ENCODE measurements at regions not wholly inside any gene's neighbourhood (a gene's known extent, or its start where the extent isn't known, plus 50 kb on each side); places are given as distances from the start of the nearest gene placed in this dataset.

DNA sequence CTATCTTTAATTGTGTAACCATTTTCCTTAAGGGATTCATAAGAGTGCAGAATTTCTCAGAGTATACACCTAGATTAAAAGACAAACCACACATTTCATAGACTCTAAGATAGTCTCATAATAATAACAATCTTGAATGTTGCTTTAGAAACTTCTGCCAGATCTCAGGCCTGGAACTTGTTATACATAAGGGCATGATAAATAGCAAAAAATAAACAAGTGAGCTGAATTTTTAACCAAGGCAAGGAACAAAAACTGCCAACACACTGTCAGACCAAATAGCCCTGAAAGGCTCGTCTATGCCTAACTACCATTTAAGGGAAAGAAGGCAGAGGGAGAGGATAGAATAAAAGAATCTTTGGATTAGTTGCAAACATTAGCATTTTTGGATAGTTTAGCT, 65.8 kb upstream of the SEMA3C start:
- Histone ChIP-seq H3K4me1 (no peaks in the 10 kb centered on the region), H3K4me3 (ENCODE audit: low read depth, low read length) (no peak overlapping the region), H3K9me3 (no peaks in the 10 kb centered on the region), H3K36me3 (no peaks in the 10 kb centered on the region), H3K27me3 (no peaks in the 10 kb centered on the region)
- no peak for DNase-seq
- TF ChIP-seq, protein P1, sequence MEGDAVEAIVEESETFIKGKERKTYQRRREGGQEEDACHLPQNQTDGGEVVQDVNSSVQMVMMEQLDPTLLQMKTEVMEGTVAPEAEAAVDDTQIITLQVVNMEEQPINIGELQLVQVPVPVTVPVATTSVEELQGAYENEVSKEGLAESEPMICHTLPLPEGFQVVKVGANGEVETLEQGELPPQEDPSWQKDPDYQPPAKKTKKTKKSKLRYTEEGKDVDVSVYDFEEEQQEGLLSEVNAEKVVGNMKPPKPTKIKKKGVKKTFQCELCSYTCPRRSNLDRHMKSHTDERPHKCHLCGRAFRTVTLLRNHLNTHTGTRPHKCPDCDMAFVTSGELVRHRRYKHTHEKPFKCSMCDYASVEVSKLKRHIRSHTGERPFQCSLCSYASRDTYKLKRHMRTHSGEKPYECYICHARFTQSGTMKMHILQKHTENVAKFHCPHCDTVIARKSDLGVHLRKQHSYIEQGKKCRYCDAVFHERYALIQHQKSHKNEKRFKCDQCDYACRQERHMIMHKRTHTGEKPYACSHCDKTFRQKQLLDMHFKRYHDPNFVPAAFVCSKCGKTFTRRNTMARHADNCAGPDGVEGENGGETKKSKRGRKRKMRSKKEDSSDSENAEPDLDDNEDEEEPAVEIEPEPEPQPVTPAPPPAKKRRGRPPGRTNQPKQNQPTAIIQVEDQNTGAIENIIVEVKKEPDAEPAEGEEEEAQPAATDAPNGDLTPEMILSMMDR (IDR thresholded peaks at IDR 0.05; ENCODE audit: low read depth, low read length) = no peak

DNA sequence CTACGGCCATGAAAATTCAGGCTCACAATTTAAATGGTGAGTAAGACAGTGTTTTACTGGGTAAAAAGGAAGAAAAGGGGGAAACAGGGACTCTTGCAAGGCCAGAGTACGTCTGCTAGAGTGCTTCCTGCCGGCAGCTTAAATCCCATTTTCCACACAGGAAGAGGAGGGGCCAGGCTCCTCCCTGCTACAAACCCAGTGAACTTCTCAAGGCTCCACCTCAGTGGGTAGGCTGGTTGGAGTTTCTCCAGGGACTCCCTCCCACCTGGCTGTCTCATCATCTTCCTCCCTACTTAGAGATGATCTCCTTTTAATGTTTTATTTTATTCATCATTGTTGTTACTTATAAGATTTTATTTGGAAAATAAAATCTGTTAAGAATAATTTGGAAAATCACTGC, 62.6 kb upstream of the SEMA3C start:
- Histone ChIP-seq H3K27me3 (no peaks in the 10 kb centered on the region), H3K36me3 (no peaks in the 10 kb centered on the region), H3K4me3 (ENCODE audit: low read depth, low read length) (no peak overlapping the region), H3K9me3 (no peaks in the 10 kb centered on the region), H3K4me1 (no peaks in the 10 kb centered on the region)
- TF ChIP-seq, protein P1 (IDR thresholded peaks at IDR 0.05; ENCODE audit: low read depth, low read length) = no peak
- DNase-seq = no peak

- Histone ChIP-seq H3K4me3 (ENCODE audit: low read depth, low read length) (no peak overlapping the region), H3K9me3 (no peaks in the 10 kb centered on the region), H3K27me3 (no peaks in the 10 kb centered on the region), H3K4me1 (no peaks in the 10 kb centered on the region), H3K36me3 (no peaks in the 10 kb centered on the region)
- TF ChIP-seq, protein P1 (IDR thresholded peaks at IDR 0.05; ENCODE audit: low read depth, low read length) = no peak
- DNase-seq = no peak
Measured at GRCh38 chr7:80977751-80978150, 58.9 kb upstream of the SEMA3C start.

- H3K4me3 ChIP-seq (ENCODE audit: low read depth, low read length) = no peak overlapping the region
- DNase-seq = no peak
- no peaks in the 10 kb centered on the region for H3K4me1 ChIP-seq
- no peaks in the 10 kb centered on the region for H3K9me3 ChIP-seq
- H3K36me3 ChIP-seq = no peaks in the 10 kb centered on the region
- TF ChIP-seq, protein P1 (IDR thresholded peaks at IDR 0.05; ENCODE audit: low read depth, low read length) = no peak
- H3K27me3 ChIP-seq = no peaks in the 10 kb centered on the region
Measured at GRCh38 chr7:80974396-80975358, 55.8 kb upstream of the SEMA3C start.

DNA sequence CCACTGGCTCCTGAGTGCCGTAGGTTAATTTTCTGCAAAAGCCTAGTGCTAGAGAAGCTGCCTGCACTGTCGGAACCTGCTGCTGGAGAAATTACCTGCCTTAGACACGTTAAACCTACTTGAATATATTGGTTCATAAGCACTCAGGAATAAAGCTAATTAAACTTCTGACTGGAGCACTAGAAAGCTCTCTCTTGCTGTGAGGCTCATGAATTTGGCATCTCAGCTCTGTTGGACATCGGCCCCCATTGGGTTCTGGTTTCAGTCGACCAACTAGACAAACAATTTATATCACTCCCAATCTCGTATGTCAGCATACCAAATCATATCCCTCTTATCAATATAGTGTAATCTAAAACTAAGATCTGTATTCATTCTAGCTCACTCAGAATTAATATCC, 52.4 kb upstream of the SEMA3C start:
- no peaks in the 10 kb centered on the region for H3K27me3 ChIP-seq

More for the DNA sequence above, 52.4 kb upstream of the SEMA3C start:
- Histone ChIP-seq H3K9me3 (no peaks in the 10 kb centered on the region), H3K36me3 (no peaks in the 10 kb centered on the region), H3K4me1 (peaks cover 4% of the 10 kb centered on the region; the same call in 1 of the 2 replicates), H3K4me3 (ENCODE audit: low read depth, low read length) (no peak overlapping the region)
- TF ChIP-seq, protein P1 (IDR thresholded peaks at IDR 0.05; ENCODE audit: low read depth, low read length) = no peak
- DNase-seq = no peak

All from BE2C (cell line).